Prostate gland (tissue), 2 donors: ENCODE measurements at regions not wholly inside any gene's neighbourhood (a gene's known extent, or its start where the extent isn't known, plus 50 kb on each side); places are given as distances from the start of the nearest gene placed in this dataset.

Experiments used
- DNase-seq: peaks from one replicate; pipeline ENCODE4 v3.0.0-alpha.2; 2019; ENCODE audit warnings: low spot score
- H3K27ac ChIP-seq, 2 donors: fragments of 200-600 bp; sonication (generic); 2 replicates each; pipeline ENCODE4 v1.5.1; 2017 to 2019
- H3K27me3 ChIP-seq: fragments of 200-600 bp; sonication (generic); replicated peaks from 2 replicates; pipeline ENCODE4 v1.5.1; 2019; ENCODE audit not compliant: insufficient read depth
- H3K36me3 ChIP-seq, 2 donors: fragments of 200-600 bp; sonication (generic); 1 replicate in 1 of 2; 2 replicates in 1 of 2; pipeline versions ENCODE4 v1.5.1 to v1.8.1; 2017 to 2019
- H3K4me1 ChIP-seq: fragments of 200-600 bp; sonication (generic); replicated peaks from 2 replicates; pipeline ENCODE4 v1.5.1; 2019
- H3K4me3 ChIP-seq, 2 donors: fragments of 200-600 bp; sonication (generic); 2 replicates each; pipeline ENCODE4 v1.5.1; 2017 to 2019
- H3K9me3 ChIP-seq: fragments of 200-600 bp; sonication (generic); 2 replicates; pipeline ENCODE4 v1.5.1; 2017
- CTCF ChIP-seq, 4 experiments: fragments of 200-600 bp in 2 of 4; fragments of 450-650 bp in 2 of 4; sonication (generic) in 2 of 4; IDR thresholded peaks; 1 replicate in 3 of 4; 2 replicates in 1 of 4; pipeline ENCODE4 v1.5.1; 2016 to 2019; ENCODE audit warnings: antibody characterized with exemption in 4 of 4, mild to moderate bottlenecking in 2 of 4, moderate library complexity in 2 of 4
- POLR2A ChIP-seq: fragments of 450-650 bp; IDR thresholded peaks from one replicate; pipeline ENCODE4 v1.6.1; 2016; ENCODE audit warnings: antibody characterized with exemption, mild to moderate bottlenecking
- POLR2AphosphoS5 ChIP-seq: sonication (generic); formaldehyde crosslinking; IDR thresholded peaks from one replicate; pipeline ENCODE4 v1.6.1; 2017; ENCODE audit warnings: antibody characterized with exemption
- WGBS: methylation state at CpG from one replicate; pipeline ENCODE4 v1.1.5; 2018; 5-methylcytosine and 5-hydroxymethylcytosine counted together
- intact Hi-C: fragments of 100-400 bp; cut with DNase I; formaldehyde crosslinking; loops from one replicate; pipeline ENCODE4 v1.14.2; 2022

- no peak for DNase-seq
- Histone ChIP-seq H3K4me1 (no peaks in the 10 kb centered on the region), H3K9me3 (no peaks in the 10 kb centered on the region), H3K36me3 (no peaks in the 10 kb centered on the region), H3K27me3 (no peaks in the 10 kb centered on the region), H3K27ac (no peak overlapping the region), H3K4me3 (no peak overlapping the region)
- TF ChIP-seq CTCF (IDR thresholded peaks at IDR 0.05): no peak
- intact Hi-C loops: no loop called here
- 87% methylated on average over 6 of the region's 6 CpGs for WGBS
Observed at GRCh38 chr5:14006823-14007520, 62.5 kb upstream of the DNAH5 start.

GRCh38 chr5:14004598-14005394, 60.3 kb upstream of the DNAH5 start:
- 79% methylated on average over 6 of the region's 6 CpGs for WGBS
- Histone ChIP-seq H3K4me3 (no peak overlapping the region), H3K27ac (no peak overlapping the region), H3K36me3 (no peaks in the 10 kb centered on the region), H3K9me3 (no peaks in the 10 kb centered on the region), H3K4me1 (no peaks in the 10 kb centered on the region), H3K27me3 (no peaks in the 10 kb centered on the region)
- intact Hi-C loops: no loop called here
- DNase-seq: no peak
- TF ChIP-seq POLR2A: no peak
- TF ChIP-seq POLR2AphosphoS5: no peak
- no peak for TF ChIP-seq CTCF (IDR thresholded peaks at IDR 0.05)

GRCh38 chr5:14003936-14004335, 59.4 kb upstream of the DNAH5 start:
- intact Hi-C loops: no loop called here
- TF ChIP-seq POLR2A: no peak
- TF ChIP-seq POLR2AphosphoS5: no peak
- TF ChIP-seq CTCF (IDR thresholded peaks at IDR 0.05): no peak
- Histone ChIP-seq H3K4me3 (no peak overlapping the region), H3K4me1 (no peaks in the 10 kb centered on the region), H3K27ac (no peak overlapping the region), H3K27me3 (no peaks in the 10 kb centered on the region), H3K9me3 (no peaks in the 10 kb centered on the region), H3K36me3 (no peaks in the 10 kb centered on the region)
- WGBS: 76% methylated on average over 4 of the region's 4 CpGs
- DNase-seq: no peak

- Histone ChIP-seq H3K27me3 (no peaks in the 10 kb centered on the region), H3K27ac (no peak overlapping the region), H3K4me3 (no peak overlapping the region), H3K4me1 (no peaks in the 10 kb centered on the region), H3K36me3 (no peaks in the 10 kb centered on the region), H3K9me3 (no peaks in the 10 kb centered on the region)
- intact Hi-C loops: no loop called here
- no peak for DNase-seq
- no peak for TF ChIP-seq POLR2A
- no peak for TF ChIP-seq CTCF (IDR thresholded peaks at IDR 0.05)
- no peak for TF ChIP-seq POLR2AphosphoS5
- WGBS: 90% methylated on average over 2 of the region's 2 CpGs
Observed at GRCh38 chr5:14003513-14003912, 59.0 kb upstream of the DNAH5 start.

- Histone ChIP-seq H3K27me3 (no peaks in the 10 kb centered on the region), H3K4me3 (no peak overlapping the region), H3K36me3 (no peaks in the 10 kb centered on the region), H3K4me1 (no peaks in the 10 kb centered on the region), H3K9me3 (no peaks in the 10 kb centered on the region), H3K27ac (no peak overlapping the region)
- no peak for TF ChIP-seq CTCF (IDR thresholded peaks at IDR 0.05)
- no peak for TF ChIP-seq POLR2AphosphoS5
- TF ChIP-seq POLR2A: no peak
- intact Hi-C loops: loop anchor here (5.0 kb wide), 1 partner anchor 274 kb away; no protein-coding TSS in a partner anchor
- DNase-seq: no peak
- 69% methylated on average over 4 of the region's 4 CpGs for WGBS
Observed at GRCh38 chr5:13998254-13998653, 53.8 kb upstream of the DNAH5 start.
